Astrocyte of the spinal cord (primary cell): ENCODE measurements at regions not wholly inside any gene's neighbourhood (a gene's known extent, or its start where the extent isn't known, plus 50 kb on each side); places are given as distances from the start of the nearest gene placed in this dataset.

ENCODE experiments used
- DNase-seq: peaks from one replicate; pipeline ENCODE4 v3.0.0; 2011; ENCODE audit warnings: low read depth, low spot score
- H3K4me3 ChIP-seq: 2 replicates; pipeline ENCODE4 v1.5.1; 2011; ENCODE audit warnings: low read depth, mild to moderate bottlenecking, low read length, moderate library complexity
- in situ Hi-C: cut with HindIII; loops from 2 replicates; pipeline ENCODE4 v1.10.0; 2017; ENCODE audit warnings: low sequenced_read_pairs
- TF ChIP-seq, protein P1 (sequence below): IDR thresholded peaks from 2 replicates; pipeline ENCODE4 v1.5.1; 2012; ENCODE audit warnings: low read depth, mild to moderate bottlenecking, low read length, inconsistent platforms

DNA sequence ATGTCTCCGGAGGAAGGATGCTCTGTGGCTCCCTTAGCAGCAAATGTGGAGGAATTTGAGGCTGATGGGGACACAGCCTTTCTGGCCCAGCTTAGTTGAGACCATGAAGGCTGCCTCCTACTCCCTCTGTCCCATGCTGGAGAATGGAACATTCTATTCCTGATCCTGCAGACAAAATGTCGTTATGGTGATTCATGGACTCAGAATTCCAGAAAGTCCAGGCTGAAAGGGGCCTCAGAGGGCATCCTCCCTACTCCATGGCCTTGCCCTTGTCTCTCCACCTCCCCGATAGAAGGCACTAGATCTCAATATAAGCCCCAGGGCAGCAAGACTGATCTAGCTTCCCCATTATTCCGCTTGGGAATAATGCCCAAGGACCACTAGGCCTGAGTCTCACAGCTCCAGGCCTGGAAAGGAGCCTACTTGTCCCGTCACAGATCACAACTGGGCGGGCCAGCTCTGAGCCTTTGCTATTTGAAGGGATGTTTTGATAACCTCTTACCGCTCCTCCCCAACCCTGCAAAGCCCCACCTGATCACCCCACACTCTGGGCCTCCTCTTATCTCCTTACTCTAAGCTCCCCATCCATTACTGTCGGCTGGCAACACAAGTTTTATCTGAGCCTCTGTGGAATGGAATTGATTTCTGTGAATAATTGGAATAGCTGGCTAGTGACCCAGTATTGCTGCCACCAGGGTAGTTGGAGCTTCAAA lies 52.8 kb upstream of the TRABD2B start:
- no peak overlapping the region for H3K4me3 ChIP-seq
- no peak for DNase-seq
- TF ChIP-seq, protein P1, sequence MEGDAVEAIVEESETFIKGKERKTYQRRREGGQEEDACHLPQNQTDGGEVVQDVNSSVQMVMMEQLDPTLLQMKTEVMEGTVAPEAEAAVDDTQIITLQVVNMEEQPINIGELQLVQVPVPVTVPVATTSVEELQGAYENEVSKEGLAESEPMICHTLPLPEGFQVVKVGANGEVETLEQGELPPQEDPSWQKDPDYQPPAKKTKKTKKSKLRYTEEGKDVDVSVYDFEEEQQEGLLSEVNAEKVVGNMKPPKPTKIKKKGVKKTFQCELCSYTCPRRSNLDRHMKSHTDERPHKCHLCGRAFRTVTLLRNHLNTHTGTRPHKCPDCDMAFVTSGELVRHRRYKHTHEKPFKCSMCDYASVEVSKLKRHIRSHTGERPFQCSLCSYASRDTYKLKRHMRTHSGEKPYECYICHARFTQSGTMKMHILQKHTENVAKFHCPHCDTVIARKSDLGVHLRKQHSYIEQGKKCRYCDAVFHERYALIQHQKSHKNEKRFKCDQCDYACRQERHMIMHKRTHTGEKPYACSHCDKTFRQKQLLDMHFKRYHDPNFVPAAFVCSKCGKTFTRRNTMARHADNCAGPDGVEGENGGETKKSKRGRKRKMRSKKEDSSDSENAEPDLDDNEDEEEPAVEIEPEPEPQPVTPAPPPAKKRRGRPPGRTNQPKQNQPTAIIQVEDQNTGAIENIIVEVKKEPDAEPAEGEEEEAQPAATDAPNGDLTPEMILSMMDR, result no peak
- in situ Hi-C loops, result no loop called here

DNA sequence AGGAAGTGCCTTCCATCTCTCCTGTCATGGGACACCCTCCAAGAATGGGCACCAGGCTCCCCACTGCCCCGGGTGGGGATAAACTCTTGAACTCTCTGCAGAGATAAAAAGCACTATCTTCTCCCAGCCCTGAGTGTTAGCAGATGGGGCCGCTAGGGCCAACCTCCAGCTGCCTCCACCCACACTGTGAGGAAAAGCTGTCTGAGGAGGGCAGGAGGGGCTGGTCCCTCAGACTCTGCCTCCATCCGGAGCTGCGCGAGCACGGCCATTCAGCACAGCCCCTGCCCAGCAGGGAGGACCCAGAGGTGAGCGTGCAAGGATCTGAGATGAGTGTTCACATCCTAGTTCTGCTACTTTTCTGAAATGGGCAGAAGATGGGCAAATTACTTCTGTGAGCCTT lies 51.8 kb upstream of the TRABD2B start:
- in situ Hi-C loops, result no loop called here
- no peak overlapping the region for H3K4me3 ChIP-seq
- DNase-seq, result no peak
- TF ChIP-seq, protein P1, result no peak

DNA sequence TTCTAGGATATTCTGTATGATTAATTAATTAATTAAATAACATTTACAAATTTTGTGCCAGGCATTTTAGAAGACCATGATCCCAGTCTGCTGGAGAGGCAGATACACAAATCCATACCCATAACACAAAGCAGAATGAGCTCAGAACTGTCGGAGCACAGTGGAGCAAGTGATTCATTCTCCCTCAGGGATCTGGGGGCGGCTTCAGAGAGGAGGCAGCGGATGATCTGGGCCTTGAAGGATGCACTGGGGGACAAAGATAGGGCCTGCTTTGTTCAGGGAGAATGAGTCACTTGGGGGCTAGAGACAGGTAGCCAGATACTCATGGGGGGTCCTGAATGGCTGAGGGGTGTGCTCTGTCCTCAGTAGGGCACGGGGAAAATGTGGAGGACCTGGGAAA lies 50.9 kb upstream of the TRABD2B start:
- TF ChIP-seq, protein P1, result no peak
- in situ Hi-C loops, result no loop called here
- H3K4me3 ChIP-seq, result no peak overlapping the region
- DNase-seq, result peak; percentile 28

DNA sequence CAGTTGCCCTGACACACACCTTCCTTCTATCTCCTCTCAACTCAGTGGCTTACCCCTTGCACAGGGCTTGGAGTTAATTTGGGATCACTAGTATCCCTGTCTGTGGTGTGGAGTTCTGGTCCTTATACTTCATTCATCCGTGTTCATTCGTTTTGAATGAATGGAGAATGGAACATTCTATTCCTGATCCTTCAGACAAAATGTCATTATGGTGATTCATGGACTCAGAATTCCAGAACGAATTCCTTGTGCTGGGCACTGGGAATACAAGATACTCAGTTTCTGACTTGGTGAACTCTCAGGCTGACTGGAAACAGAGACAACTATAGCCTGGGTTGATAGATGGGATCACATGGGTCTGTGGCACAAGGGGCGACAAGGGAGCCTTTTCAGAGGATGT lies 49.9 kb upstream of the TRABD2B start:
- in situ Hi-C loops, result no loop called here
- H3K4me3 ChIP-seq, result no peak overlapping the region
- TF ChIP-seq, protein P1, result no peak
- no peak for DNase-seq
